Lower lobe of right lung (tissue), 2 donors: ENCODE measurements at regions not wholly inside any gene's neighbourhood (a gene's known extent, or its start where the extent isn't known, plus 50 kb on each side); places are given as distances from the start of the nearest gene placed in this dataset.
A peak's percentile ranks its signal among the peaks of the same experiment; 100 is the strongest.

Source experiments
- ATAC-seq, 2 donors: fragments of 200-7000 bp; cut with Tn5 transposase; one replicate each; pipeline ENCODE4 v1.9.1; 2020 to 2022; ENCODE audit warnings: mild to moderate bottlenecking in 2 of 2, moderate library complexity in 2 of 2
- DNase-seq: peaks from one replicate; pipeline ENCODE4 v3.0.0-alpha.2; 2020
- H3K27ac ChIP-seq: fragments of 200-600 bp; one replicate; pipeline ENCODE4 v1.8.0; 2022
- H3K27me3 ChIP-seq: fragments of 200-600 bp; one replicate; pipeline ENCODE4 v1.8.0; 2022; ENCODE audit warnings: low read depth
- H3K36me3 ChIP-seq: fragments of 200-600 bp; one replicate; pipeline ENCODE4 v1.8.0; 2022; ENCODE audit warnings: mild to moderate bottlenecking
- H3K4me1 ChIP-seq: fragments of 200-600 bp; one replicate; pipeline ENCODE4 v1.8.0; 2022
- H3K4me3 ChIP-seq: fragments of 200-600 bp; one replicate; pipeline ENCODE4 v1.8.0; 2022; ENCODE audit warnings: mild to moderate bottlenecking
- H3K9me3 ChIP-seq: fragments of 200-600 bp; one replicate; pipeline ENCODE4 v1.8.0; 2022
- intact Hi-C: fragments of 100-400 bp; cut with DNase I; formaldehyde crosslinking; loops from one replicate; pipeline ENCODE4 v1.11.0; 2022
- TF ChIP-seq, protein P1 (sequence below): fragments of 200-600 bp; IDR thresholded peaks from one replicate; pipeline ENCODE4 v1.8.0; 2022; ENCODE audit warnings: antibody characterized with exemption, mild to moderate bottlenecking
- donor health status: DM: no; HTN: yes; CAD: no; lungs with severe emphysema.

DNA sequence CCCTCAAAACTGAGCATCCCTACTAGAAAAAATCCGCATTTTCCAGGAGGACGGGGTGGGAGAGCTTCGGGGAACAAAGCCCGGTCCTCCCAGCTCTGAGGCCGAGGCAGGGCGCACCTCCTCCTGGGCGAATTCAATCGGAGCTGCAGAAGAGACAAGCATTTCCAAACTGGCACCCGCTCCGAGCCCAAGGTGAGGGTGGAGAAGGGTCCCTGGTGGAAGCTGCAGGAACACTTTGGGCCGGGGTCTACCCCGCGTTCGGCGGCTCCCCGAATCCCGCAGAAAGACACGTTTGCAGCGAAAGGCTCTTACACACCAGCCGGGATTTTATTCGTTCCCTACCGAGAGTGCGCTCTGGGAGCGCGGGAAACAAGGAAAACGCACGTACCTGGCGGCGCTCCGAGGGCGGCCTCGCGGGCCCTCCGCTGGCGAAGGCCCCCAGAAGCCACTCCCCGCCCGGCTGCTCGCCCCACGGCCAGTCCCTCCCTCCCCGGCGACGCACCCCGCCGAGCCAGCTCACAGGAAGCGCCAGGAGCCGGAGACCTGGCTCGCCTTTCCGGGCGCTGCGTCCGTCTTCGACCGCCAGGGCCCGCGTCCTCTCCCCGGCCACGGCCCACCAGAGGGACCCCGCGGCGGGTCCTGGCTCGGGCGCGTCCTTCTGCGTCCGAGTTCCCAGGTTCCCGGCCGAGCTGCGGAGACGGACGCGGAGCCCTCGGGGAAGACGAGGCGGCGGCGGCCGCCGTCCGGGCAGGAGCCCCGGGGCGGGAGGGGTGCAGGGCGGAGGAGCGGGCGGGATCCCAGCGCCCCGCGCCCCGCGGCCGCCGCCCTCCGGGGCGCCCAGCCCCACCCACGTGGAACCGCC, 49.8 kb upstream of the BAHCC1 start:
- ATAC-seq (peak; percentile 80 to 81), DNase-seq (peak; percentile 93)
- intact Hi-C loops = no loop called here
- Histone ChIP-seq H3K4me1 (peaks cover 56% of the 10 kb centered on the region), H3K9me3 (no peaks in the 10 kb centered on the region), H3K27me3 (peaks cover 19% of the 10 kb centered on the region), H3K4me3 (peak overlapping the region; percentile 69), H3K27ac (peak overlapping the region; percentile 93), H3K36me3 (no peaks in the 10 kb centered on the region)
- TF ChIP-seq, protein P1, sequence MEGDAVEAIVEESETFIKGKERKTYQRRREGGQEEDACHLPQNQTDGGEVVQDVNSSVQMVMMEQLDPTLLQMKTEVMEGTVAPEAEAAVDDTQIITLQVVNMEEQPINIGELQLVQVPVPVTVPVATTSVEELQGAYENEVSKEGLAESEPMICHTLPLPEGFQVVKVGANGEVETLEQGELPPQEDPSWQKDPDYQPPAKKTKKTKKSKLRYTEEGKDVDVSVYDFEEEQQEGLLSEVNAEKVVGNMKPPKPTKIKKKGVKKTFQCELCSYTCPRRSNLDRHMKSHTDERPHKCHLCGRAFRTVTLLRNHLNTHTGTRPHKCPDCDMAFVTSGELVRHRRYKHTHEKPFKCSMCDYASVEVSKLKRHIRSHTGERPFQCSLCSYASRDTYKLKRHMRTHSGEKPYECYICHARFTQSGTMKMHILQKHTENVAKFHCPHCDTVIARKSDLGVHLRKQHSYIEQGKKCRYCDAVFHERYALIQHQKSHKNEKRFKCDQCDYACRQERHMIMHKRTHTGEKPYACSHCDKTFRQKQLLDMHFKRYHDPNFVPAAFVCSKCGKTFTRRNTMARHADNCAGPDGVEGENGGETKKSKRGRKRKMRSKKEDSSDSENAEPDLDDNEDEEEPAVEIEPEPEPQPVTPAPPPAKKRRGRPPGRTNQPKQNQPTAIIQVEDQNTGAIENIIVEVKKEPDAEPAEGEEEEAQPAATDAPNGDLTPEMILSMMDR = peak; percentile 24
